ENCODE measurements at regions not wholly inside any gene's neighbourhood (a gene's known extent, or its start where the extent isn't known, plus 50 kb on each side); places are given as distances from the start of the nearest gene placed in this dataset.

- TF ChIP-seq, protein P1, sequence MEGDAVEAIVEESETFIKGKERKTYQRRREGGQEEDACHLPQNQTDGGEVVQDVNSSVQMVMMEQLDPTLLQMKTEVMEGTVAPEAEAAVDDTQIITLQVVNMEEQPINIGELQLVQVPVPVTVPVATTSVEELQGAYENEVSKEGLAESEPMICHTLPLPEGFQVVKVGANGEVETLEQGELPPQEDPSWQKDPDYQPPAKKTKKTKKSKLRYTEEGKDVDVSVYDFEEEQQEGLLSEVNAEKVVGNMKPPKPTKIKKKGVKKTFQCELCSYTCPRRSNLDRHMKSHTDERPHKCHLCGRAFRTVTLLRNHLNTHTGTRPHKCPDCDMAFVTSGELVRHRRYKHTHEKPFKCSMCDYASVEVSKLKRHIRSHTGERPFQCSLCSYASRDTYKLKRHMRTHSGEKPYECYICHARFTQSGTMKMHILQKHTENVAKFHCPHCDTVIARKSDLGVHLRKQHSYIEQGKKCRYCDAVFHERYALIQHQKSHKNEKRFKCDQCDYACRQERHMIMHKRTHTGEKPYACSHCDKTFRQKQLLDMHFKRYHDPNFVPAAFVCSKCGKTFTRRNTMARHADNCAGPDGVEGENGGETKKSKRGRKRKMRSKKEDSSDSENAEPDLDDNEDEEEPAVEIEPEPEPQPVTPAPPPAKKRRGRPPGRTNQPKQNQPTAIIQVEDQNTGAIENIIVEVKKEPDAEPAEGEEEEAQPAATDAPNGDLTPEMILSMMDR (IDR thresholded peaks at IDR 0.05): no peak
- TF ChIP-seq POLR2A (IDR thresholded peaks at IDR 0.05): no peak
These were observed 203.1 kb downstream of the TM9SF2 start for GRCh38 chr13:99704390-99704789.
